ENCODE measurements at regions not wholly inside any gene's neighbourhood (a gene's known extent, or its start where the extent isn't known, plus 50 kb on each side); places are given as distances from the start of the nearest gene placed in this dataset.
A peak's percentile ranks its signal among the peaks of the same experiment; 100 is the strongest.
"Not testable (repeated sequence)": the region's sequence is repeated elsewhere in the genome, so short reads cannot be mapped to it uniquely, and the experiment has no call there.

DNA sequence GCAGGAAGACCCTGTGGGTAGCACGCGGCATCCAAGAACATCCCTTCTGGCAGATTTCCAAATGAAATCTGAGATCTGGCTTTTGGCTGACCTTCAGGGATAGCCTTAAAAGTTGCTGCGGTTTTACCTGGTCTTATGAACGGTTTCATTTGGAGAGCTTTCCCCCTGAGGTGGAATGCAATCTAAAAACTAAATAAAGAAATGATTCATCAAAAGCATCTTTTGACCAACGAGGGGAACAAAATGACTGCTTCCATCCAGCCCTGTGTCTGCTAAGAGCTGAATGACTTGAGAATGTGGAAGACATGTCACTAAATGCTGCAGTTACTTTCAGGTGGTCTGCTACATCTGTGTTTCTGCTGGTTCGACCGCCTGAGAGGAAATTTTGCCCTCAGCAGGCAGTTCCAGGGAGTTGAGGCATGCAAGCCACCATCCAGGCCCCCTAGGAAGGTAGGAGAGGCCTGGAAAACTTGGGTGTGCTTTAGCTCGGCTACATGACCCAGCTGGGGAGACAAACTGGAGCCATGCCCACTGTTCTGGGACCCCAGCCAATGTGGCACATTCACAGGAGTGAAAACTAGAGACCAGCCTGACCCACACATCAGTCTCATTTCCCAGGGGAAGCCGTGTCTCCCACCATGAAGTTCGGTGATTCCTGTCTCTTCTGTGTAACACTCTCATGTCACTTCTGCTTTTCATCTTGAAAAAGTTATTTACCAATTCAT lies 175.1 kb upstream of the KL start:
- CTCF ChIA-PET = no interaction called here
- no peak overlapping the region for H3K4me3 Mint-ChIP-seq (ENCODE audit: unreplicated experiment)
- no TSS peak for BruUV-seq (replicated peaks)

DNA sequence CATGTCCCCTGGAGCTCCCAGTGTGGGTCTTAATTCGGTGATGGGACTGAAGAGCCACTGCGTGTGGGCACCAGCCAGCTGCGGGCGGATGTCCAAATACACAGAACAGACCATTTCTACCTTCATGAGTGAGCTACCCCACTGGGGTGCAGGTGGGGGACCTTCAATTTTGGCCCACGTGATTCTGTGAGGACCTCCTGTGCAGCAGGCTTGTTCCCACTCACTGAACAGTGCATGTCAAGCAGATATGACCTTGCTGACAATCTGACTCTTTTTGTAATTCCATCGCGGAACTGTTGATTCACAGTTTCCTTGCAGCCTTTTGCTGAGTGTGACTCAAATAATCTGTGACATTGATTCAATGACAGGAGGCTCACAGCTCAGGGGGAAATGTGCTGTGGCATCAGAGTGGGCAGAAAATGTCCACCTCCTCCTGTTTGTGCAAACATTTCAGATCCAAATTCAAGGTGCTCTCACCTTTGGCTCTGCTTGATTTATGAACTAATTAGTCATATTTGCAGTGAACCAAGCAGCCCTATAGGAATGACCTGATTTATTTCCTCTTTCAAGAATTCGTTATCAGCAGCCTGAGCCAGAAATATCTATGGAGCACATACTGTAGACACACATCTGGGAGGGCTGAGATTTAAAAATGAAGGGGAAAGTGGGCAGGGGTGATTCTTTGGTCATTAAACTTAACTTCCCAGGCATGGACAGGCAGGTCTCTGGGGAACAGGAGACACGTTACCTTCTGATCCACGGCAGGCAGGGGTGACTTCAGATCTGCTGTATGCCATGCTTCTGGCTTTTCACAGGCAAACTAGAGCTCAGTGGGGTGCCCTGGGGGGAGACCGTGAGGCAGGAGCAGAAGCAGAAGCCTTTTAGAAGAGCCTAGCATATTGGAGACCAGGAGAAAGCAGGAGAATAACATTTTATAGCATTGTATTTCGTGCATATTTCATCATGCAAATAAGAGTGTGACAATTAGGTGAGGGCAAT lies 170.0 kb upstream of the KL start:
- TF ChIP-seq, protein P1, sequence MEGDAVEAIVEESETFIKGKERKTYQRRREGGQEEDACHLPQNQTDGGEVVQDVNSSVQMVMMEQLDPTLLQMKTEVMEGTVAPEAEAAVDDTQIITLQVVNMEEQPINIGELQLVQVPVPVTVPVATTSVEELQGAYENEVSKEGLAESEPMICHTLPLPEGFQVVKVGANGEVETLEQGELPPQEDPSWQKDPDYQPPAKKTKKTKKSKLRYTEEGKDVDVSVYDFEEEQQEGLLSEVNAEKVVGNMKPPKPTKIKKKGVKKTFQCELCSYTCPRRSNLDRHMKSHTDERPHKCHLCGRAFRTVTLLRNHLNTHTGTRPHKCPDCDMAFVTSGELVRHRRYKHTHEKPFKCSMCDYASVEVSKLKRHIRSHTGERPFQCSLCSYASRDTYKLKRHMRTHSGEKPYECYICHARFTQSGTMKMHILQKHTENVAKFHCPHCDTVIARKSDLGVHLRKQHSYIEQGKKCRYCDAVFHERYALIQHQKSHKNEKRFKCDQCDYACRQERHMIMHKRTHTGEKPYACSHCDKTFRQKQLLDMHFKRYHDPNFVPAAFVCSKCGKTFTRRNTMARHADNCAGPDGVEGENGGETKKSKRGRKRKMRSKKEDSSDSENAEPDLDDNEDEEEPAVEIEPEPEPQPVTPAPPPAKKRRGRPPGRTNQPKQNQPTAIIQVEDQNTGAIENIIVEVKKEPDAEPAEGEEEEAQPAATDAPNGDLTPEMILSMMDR (IDR thresholded peaks at IDR 0.05; ENCODE audit: unreplicated experiment) = no peak
- no peaks in the 10 kb centered on the region for H3K27me3 Mint-ChIP-seq (ENCODE audit: insufficient read depth, unreplicated experiment)
- no peak overlapping the region for H3K4me3 Mint-ChIP-seq (ENCODE audit: unreplicated experiment)
- intact Hi-C loops (cut with micrococcal nuclease) = no loop called here
- ChIA-PET POLR2A (no interaction called here), CTCF (interaction anchor here (0.6 kb wide), 1 partner anchor 164 kb away, joined by 4 read pairs; no protein-coding TSS in a partner anchor)
- BruUV-seq (replicated peaks) = no TSS peak
- H3K9me3 Mint-ChIP-seq (ENCODE audit: unreplicated experiment) = peaks cover 7% of the 10 kb centered on the region
- no peak for DNase-seq (ENCODE audit: unreplicated experiment)
- peak overlapping the region; percentile 52 for H3K27ac Mint-ChIP-seq (ENCODE audit: low read depth, unreplicated experiment)
- H3K36me3 Mint-ChIP-seq (ENCODE audit: insufficient read depth, unreplicated experiment) = no peaks in the 10 kb centered on the region
- no peaks in the 10 kb centered on the region for H3K4me1 Mint-ChIP-seq (ENCODE audit: insufficient read depth, unreplicated experiment)

More for the DNA sequence above, 175.1 kb upstream of the KL start:
- no peaks in the 10 kb centered on the region for H3K4me1 Mint-ChIP-seq (ENCODE audit: insufficient read depth, unreplicated experiment)
- TF ChIP-seq, protein P1 (IDR thresholded peaks at IDR 0.05; ENCODE audit: unreplicated experiment) = no peak
- DNase-seq (ENCODE audit: unreplicated experiment) = peak; percentile 35
- intact Hi-C loops (cut with micrococcal nuclease) = no loop called here
- H3K36me3 Mint-ChIP-seq (ENCODE audit: insufficient read depth, unreplicated experiment) = no peaks in the 10 kb centered on the region
- no peak overlapping the region for H3K27ac Mint-ChIP-seq (ENCODE audit: low read depth, unreplicated experiment)
- H3K9me3 Mint-ChIP-seq (ENCODE audit: unreplicated experiment) = peaks cover 8% of the 10 kb centered on the region
- no peaks in the 10 kb centered on the region for H3K27me3 Mint-ChIP-seq (ENCODE audit: insufficient read depth, unreplicated experiment)
- POLR2A ChIA-PET = no interaction called here

DNA sequence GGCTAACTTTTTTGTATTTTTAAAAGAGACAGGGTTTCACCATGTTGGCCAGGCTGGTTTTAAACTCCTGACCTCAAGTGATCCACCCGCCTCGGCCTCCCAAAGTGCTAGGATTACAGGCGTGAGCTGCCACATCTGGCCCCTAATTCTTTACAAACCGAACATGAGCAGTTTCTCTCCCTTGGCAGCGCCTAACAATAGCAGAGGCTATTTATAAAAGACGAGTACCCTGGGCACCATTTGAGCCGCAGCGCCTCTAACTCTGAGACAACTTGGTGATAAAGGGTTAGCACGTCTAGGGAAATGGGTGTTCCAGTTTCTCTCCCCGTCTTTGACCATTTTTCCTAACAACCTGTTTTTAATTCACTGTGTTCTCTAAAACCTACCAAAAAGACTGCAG lies 168.2 kb upstream of the KL start:
- H3K9me3 Mint-ChIP-seq (ENCODE audit: unreplicated experiment); H3K27me3 Mint-ChIP-seq (ENCODE audit: insufficient read depth, unreplicated experiment); H3K4me3 Mint-ChIP-seq (ENCODE audit: unreplicated experiment); POLR2A ChIA-PET; H3K4me1 Mint-ChIP-seq (ENCODE audit: insufficient read depth, unreplicated experiment); DNase-seq (ENCODE audit: unreplicated experiment); intact Hi-C loops (cut with micrococcal nuclease); H3K36me3 Mint-ChIP-seq (ENCODE audit: insufficient read depth, unreplicated experiment); BruUV-seq (replicated peaks); H3K27ac Mint-ChIP-seq (ENCODE audit: low read depth, unreplicated experiment): not testable (repeated sequence)
- CTCF ChIA-PET = interaction anchor here (0.6 kb wide), 1 partner anchor 605 kb away, joined by 3 read pairs; no protein-coding TSS in a partner anchor

DNA sequence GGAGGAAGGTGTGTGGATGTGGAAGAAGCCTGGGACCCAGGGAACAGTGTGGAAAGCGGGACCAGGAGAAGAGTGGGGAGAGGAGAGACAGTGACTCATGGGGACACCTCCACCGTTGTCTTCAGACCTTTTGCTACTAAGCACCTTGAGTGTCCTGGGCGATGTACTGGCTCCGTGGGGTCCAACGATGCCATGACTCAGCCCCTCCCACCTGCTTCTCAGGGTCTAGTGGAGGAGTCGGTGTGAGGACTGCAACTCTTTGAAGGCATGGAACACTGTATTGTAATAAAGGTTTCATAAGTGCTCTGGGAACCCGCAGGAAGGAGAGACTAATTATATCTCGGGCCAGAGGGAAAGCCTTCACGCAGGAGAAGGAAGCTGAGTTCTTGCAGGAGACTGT lies 166.9 kb upstream of the KL start:
- Mint-ChIP-seq H3K27ac (ENCODE audit: low read depth, unreplicated experiment) (no peak overlapping the region), H3K4me3 (ENCODE audit: unreplicated experiment) (no peak overlapping the region), H3K36me3 (ENCODE audit: insufficient read depth, unreplicated experiment) (no peaks in the 10 kb centered on the region), H3K4me1 (ENCODE audit: insufficient read depth, unreplicated experiment) (peaks cover 6% of the 10 kb centered on the region), H3K9me3 (ENCODE audit: unreplicated experiment) (peaks cover 7% of the 10 kb centered on the region), H3K27me3 (ENCODE audit: insufficient read depth, unreplicated experiment) (no peaks in the 10 kb centered on the region)
- TF ChIP-seq, protein P1 (IDR thresholded peaks at IDR 0.05; ENCODE audit: unreplicated experiment) = no peak
- no peak for DNase-seq (ENCODE audit: unreplicated experiment)
- intact Hi-C loops (cut with micrococcal nuclease) = no loop called here
- no TSS peak for BruUV-seq (replicated peaks)
- POLR2A ChIA-PET = no interaction called here
- CTCF ChIA-PET = no interaction called here

Data from MCF 10A (cell line).